Suppressor macrophage treated with lipopolysaccharide for 1 hour (primary cell): ENCODE measurements at regions not wholly inside any gene's neighbourhood (a gene's known extent, or its start where the extent isn't known, plus 50 kb on each side); places are given as distances from the start of the nearest gene placed in this dataset.
"Not testable (repeated sequence)": the region's sequence is repeated elsewhere in the genome, so short reads cannot be mapped to it uniquely, and the experiment has no call there.

Experiments used
- DNase-seq, 3 donors: peaks; one replicate each; pipeline ENCODE4 v3.0.0-alpha.2; 2020 to 2022

GRCh38 chr2:89234818-89235466 lies 543.5 kb downstream of the RPIA start:
- DNase-seq: not testable (repeated sequence)

GRCh38 chr2:89236832-89237450 lies 545.5 kb downstream of the RPIA start:
- not testable (repeated sequence) for DNase-seq

GRCh38 chr2:89237783-89238182 lies 546.3 kb downstream of the RPIA start:
- DNase-seq: not testable (repeated sequence)

DNA sequence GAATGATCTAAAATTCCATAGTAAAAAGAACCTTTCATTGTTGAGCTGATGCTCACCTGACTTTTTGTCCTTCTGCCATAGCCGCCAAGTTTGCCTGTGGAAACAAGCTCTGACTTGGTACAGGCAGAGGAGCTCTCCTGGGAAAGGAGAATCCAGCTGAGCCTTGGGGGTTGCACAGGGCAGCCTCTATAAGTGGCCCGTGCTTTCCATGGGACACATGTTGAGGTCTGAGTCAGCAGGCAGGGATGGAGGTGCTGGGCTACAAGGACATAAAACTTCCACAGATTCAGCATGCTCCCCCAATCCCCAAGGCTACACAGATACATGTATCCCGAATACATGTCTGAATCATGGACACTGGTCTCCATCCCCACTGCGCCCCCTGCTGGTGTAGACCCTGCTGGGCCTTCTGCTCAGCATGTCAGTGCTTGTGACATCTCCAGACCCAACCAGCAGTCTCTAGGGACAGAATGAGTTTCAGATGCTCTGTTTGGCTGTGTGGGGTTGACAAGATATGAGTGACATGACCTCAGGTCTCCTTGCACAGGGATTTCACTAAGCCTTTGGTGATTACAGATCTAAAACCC lies 551.7 kb downstream of the RPIA start:
- DNase-seq: peak in 2 of 3 donors; percentile 1 to 17

GRCh38 chr2:89244407-89244806 lies 552.9 kb downstream of the RPIA start:
- not testable (repeated sequence) for DNase-seq

- peak in 1 of 3 donors; percentile 1 for DNase-seq
Measured at GRCh38 chr2:89245478-89245877, 554.0 kb downstream of the RPIA start.

- peak; percentile 9 to 44 (median 19) for DNase-seq
Measured at GRCh38 chr2:89246027-89246426, 554.6 kb downstream of the RPIA start.

GRCh38 chr2:89246620-89247019 lies 555.1 kb downstream of the RPIA start:
- DNase-seq: peak; percentile 8 to 33 (median 26)

GRCh38 chr2:89255013-89255412 lies 563.5 kb downstream of the RPIA start:
- peak in 2 of 3 donors; percentile 4 to 15 for DNase-seq

- DNase-seq: not testable (repeated sequence)
Measured at GRCh38 chr2:89273443-89273842, 582.0 kb downstream of the RPIA start.

DNA sequence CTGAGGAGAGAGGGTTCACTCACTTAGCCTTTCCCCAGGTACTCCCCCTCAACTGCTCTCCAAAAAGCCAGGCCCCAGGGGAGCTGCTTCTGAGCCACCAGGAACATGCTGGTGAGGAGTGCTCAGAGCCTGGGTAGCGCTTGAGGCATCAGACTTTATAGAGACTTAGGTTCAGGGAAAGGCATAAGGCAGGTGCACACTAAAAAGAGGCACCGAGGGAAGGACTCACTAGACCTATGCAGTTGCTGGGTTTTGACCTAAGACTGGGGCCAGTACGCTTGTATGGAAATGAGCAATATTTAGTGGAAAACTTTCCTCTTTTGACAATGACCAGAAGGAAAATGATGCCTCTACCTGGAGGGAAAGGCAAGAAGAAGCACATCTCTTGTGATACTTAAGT lies 589.1 kb downstream of the RPIA start:
- not testable (repeated sequence) for DNase-seq

GRCh38 chr2:89286448-89287080 lies 595.1 kb downstream of the RPIA start:
- not testable (repeated sequence) for DNase-seq

DNA sequence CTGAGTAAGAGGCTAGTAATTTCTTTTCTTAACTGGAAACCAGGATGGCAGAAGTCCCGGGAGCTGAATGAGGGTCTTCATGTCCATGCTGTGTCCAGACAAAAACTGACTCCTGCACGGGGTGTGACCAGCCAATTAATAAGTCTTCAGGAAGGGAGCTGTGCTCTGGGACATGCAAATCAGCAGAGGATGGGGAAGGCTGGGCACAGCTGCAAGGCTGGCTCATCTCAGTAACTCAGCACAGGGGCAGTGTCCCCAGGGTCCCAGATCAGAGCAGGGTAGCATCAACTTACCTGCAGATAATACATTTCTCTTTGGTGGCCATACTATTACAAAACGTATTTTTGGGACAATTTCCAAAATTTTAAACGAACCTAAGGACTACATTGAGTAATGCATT lies 595.6 kb downstream of the RPIA start:
- not testable (repeated sequence) for DNase-seq

GRCh38 chr2:89291717-89292298 lies 600.3 kb downstream of the RPIA start:
- not testable (repeated sequence) for DNase-seq

DNA sequence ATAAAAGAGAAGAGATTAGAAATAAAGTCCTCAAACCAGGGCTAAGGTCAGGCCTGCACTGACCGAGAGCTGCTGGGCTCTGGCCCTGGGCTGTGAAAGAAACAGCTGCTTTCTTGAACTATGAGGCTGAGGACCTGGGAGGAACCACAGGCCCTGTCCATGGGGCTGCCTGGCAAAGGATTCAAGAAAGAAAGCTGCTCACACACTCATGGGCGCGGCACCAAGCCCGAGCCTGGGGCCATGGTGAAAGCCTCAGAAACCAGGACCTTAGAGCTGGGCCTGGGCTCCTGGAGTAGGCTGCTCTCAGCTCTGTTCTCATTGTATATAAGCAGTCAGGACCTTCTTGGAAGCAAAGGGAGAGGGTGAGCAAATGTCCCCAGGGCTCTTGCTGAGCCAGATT lies 601.9 kb downstream of the RPIA start:
- DNase-seq: not testable (repeated sequence)

DNA sequence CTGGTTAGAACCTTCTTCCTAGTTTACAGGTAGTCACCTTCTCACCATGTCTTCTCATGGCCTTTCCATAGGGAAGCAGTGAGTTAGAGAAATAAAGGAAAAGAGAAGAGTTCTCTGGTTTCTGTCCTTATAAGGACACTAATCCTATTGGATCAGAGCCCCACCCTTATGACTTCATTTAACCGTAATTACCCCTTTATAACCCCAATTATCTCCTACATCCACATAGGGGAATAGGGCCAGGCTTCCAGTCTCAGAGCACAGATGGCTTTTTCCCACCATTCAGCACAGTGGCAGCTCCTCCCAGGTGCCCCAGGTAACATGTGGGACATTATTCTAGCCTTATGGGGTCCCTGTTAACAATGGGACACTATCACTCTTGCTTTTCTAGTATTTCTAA lies 602.9 kb downstream of the RPIA start:
- not testable (repeated sequence) for DNase-seq

DNA sequence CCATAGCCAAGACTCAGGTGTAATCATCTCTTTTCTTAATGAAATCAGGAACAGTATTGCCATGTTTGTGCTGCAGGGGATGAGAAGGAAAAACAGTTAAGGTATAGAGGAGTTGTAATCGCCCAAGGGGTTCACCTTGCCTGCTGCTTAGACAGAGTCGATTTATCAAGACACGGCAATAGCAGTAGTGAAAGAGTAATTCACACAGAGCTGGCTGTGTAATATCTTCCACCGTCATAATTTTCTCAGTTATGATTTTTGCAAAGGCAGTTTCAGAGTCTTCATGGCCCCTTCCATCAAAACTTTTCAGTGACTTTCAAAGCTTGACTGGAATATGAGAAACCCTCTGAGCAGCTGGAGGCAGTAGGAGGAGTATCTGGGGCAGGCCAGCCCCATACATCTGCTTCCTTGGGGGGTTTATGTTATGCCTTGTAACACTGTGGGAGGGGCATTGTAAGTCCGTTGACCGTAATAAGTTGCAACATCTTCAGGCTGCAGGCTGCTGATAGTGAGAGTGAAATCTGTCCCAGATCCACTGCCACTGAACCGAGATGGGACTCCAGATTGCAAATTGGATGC lies 605.4 kb downstream of the RPIA start:
- not testable (repeated sequence) for DNase-seq

- not testable (repeated sequence) for DNase-seq
Measured at GRCh38 chr2:89299196-89299595, 607.7 kb downstream of the RPIA start.

- not testable (repeated sequence) for DNase-seq
Measured at GRCh38 chr2:89305623-89306022, 614.1 kb downstream of the RPIA start.

DNA sequence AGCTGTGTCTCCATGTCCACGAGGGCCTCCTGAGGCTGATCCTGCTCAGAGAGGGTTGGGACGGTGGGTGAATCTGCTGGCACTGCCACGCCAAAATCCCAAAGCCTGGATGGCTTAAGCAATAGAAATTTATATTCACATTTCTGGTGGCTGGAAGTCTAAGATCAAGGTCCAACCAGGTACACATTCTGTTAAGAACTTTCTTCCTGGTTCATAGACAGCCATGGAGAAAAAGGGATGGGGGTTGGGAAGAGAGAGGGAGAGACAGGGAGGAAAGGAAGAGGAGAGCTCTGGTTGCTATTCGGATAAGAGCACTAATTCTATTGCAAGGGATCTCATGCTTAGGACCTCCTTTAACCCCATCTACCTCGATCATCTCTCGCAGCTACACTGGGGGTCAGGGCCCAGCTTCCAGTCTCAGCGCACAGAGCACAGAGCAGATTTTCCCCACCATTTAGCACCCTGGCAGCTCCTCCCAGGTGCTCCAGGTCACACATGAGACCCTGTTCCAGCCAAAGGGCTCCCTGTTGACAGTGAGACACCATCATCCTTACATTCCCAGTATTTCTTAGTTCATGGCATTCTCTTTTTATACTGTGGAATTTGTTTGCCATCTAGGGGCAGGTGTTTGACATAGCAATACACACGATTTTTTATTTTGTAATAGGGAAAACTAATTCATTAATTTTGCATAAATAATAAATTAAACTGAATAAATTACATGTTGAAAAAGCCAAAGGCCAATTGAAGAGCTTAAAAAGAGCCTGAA lies 615.6 kb downstream of the RPIA start:
- DNase-seq: not testable (repeated sequence)

DNA sequence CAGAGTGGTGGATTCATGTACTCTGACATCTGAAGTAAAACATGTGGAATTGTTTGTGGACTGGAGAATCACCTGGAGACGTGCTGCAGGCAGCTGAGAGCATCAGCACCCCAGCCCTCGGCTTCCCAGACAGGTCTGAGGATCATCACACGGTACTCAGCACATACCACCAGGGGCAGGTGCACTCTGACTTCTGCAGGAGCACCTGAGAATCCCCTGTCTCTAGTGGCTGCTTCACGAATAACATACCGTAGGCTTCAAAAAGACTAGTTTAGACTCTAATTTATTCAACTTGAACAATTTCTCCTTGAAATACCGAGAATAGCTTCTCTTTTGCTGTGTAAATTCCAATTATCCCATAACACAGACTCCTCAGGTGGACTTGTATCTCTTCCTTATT lies 627.5 kb downstream of the RPIA start:
- not testable (repeated sequence) for DNase-seq

GRCh38 chr2:89325894-89326293 lies 634.4 kb downstream of the RPIA start:
- not testable (repeated sequence) for DNase-seq
